ENCODE measurements at regions not wholly inside any gene's neighbourhood (a gene's known extent, or its start where the extent isn't known, plus 50 kb on each side); places are given as distances from the start of the nearest gene placed in this dataset.
"Not testable (repeated sequence)": the region's sequence is repeated elsewhere in the genome, so short reads cannot be mapped to it uniquely, and the experiment has no call there.

DNA sequence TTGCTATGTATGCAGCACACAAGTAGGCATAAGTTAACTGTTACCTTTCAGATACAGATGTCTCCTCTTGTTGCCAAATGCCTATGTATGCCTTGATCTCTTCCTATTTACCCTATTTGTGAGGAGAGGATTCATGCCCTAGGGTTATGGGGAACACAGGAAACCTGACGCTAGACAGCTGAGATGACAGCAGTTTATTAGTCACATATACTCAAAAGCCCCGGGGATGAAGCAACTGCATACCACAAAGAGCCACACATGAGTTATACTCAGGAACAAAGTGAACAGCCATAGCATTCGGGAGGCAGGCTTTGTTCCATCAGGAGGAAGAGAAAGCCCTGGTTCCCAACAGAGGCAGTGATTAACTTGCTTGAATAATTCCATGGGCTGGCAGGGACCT lies 1011.7 kb upstream of the PCDH7 start:
- DNase-seq (ENCODE audit: low read depth in 2 of 2), result no peak

DNA sequence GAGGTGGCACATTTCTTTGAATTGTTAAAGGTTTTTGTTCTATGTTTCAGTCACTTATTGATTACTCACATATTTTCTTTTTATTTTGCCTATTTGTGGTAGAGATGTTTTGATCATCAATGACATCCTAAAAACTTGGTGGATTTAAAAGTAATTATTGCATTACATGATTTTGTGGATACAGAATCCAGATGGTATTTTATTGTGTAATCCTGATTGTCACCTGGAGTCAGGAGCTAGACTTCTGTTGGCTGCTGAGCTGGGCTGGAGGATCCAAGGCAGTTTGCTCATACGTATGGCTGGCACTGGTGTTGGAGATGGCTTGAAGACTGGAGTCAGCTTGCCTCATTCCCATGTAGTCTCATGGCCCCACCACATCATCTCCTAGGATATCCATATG lies 1009.6 kb upstream of the PCDH7 start:
- no peak for DNase-seq (ENCODE audit: low read depth in 2 of 2)

- no peak for DNase-seq (ENCODE audit: low read depth in 2 of 2)
These were observed 1008.9 kb upstream of the PCDH7 start for GRCh38 chr4:29711226-29711625.

- DNase-seq (ENCODE audit: low read depth in 2 of 2), result no peak
These were observed 1002.7 kb upstream of the PCDH7 start for GRCh38 chr4:29717287-29718057.

- DNase-seq (ENCODE audit: low read depth in 2 of 2), result no peak
These were observed 1002.0 kb upstream of the PCDH7 start for GRCh38 chr4:29718136-29718535.

DNA sequence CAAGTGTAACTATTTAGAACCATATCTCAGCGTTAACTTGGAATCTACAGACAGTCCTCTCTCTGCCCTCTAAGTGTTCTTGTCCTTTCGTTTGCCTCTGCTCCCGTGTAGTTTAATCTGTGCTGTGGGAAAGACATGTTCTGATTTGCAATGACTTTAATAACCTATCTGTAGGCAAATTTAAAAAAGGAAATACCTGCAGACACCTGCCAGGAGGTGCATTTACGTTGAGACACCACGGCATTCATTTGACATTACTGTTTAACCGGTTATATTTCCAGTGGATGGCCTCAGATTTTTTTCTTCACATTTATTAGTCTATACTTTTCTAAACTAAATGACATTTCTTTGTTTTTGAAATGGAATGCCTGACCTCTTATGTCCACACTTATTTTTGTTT lies 997.9 kb upstream of the PCDH7 start:
- no peak for DNase-seq (ENCODE audit: low read depth in 2 of 2)

- no peak for DNase-seq (ENCODE audit: low read depth in 2 of 2)
These were observed 993.2 kb upstream of the PCDH7 start for GRCh38 chr4:29726938-29727337.

- DNase-seq (ENCODE audit: low read depth in 2 of 2), result no peak
These were observed 985.6 kb upstream of the PCDH7 start for GRCh38 chr4:29734343-29735213.

DNA sequence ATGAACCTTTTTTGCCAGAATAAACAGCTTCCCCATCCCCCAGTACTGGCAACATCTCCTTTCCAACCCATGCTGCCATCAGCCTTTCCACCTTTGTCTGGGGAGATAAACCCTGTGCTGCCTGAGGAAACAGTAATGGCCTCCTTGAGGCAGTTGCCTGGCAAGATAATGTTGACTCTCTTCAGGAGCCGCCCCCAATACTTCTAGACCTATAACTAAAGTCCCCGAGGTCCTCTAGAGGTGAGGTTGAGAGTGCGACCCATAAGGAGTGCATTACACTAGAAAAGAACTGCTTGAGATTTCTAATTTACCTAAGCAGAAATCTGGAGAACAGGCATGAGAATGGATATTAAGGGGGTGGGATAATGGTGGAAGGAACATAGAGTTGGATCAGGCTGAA lies 963.2 kb upstream of the PCDH7 start:
- DNase-seq (ENCODE audit: low read depth in 2 of 2), result no peak

DNA sequence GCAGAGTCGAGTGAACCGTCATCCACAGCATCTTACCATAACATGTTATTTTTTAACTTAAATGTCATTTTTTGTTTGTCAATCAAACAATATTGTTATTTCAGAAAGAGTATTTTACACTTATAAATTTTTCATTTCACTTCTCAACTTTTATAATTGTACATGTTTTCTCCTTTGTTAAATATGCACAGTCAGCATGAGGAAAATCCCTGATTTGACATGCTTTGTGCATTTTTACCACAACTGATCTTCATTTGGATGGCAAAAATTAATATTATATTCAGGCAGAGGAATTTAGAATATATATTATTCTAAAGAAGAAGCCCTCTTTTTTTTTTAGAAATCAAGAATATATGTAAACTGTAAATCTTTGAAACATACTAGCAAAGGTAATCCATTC lies 958.0 kb upstream of the PCDH7 start:
- no peak for DNase-seq (ENCODE audit: low read depth in 2 of 2)

DNA sequence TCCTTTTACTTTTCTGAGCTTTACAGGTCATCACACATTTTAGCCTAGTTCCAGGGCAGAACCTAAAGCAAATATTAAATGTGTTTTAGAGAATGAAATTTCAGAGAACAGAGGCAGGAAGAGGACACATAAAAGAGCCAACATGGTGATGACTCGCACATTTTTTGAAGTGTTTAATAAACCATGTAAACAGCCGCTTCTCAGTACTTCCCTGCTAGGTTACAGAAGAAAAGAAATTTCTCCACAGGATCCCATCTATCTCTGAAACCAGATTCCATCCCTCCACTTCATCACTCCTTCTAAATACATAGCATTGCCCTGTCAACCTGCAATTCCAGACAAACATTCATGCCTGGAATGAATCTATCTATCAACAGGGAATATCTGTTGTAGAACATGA lies 949.5 kb upstream of the PCDH7 start:
- no peak for DNase-seq (ENCODE audit: low read depth in 2 of 2)

DNA sequence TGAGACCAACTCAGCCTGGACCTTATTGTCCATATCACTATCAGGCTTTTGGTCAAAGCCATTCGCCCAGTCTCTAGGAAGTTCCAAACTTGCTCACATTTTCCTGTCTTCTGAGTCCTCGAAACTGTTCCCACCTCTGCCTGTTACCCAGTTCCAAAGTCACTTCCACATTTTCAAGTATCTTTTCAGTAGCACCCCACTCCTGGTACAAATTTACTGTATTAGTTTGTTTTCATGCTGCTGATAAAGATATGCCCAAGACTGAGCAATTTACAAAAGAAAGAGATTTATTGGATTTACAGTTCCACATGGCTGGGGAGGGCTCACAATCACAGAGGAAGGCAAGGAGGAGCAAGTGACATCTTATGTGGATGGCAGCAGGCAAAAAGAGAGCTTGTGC lies 932.0 kb upstream of the PCDH7 start:
- not testable (repeated sequence) for DNase-seq (ENCODE audit: low read depth in 2 of 2)

- no peak for DNase-seq (ENCODE audit: low read depth in 2 of 2)
These were observed 914.9 kb upstream of the PCDH7 start for GRCh38 chr4:29805245-29805644.

DNA sequence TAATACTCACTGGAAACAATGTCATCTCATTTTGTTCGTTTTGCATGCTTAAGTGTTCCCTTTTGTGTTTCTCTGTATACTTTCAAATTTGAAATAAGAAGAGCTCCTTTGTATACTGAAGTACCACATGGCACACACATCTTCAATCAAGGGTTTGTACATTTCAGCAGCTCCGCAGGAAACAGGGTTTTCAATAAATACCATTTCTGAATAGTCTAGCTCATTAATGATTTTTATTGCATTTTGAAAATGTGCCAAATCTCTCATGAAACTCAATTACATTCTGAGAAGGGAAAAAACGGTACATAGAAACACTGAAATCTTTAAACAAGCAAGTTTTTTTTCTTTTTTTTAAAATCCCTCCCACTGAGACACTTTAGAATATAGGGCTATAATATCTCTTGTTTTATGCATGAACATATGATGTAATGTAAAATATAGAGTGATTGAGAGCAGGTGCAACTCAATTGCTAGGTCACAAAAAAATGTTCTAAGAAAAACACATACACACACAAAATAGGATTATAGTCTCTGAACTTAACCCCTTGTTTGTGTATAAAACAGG lies 914.2 kb upstream of the PCDH7 start:
- DNase-seq (ENCODE audit: low read depth in 2 of 2), result no peak

GRCh38 chr4:29817961-29818360 lies 902.2 kb upstream of the PCDH7 start:
- no peak for DNase-seq (ENCODE audit: low read depth in 2 of 2)

GRCh38 chr4:29829067-29829466 lies 891.1 kb upstream of the PCDH7 start:
- DNase-seq (ENCODE audit: low read depth in 2 of 2), result no peak

DNA sequence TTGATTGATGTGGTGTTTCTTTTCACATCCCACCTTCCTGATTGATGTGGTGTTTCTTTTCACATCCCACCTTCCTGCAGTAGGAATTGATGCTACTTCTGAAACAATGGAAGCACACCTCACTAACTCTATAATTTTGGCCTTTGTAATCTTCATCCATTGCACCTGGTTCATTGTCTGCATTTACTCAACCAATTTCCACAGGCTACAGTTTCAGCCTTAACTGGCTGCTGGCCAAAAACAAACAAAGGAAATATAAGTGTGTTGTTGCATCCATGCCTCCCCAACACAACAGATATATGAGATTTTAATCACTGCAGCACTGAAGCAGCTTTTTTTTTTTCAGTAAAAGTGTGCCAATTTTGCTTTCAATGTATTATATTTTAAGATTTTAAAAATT lies 867.6 kb upstream of the PCDH7 start:
- DNase-seq (ENCODE audit: low read depth in 2 of 2), result no peak

- DNase-seq (ENCODE audit: low read depth in 2 of 2), result no peak
These were observed 866.3 kb upstream of the PCDH7 start for GRCh38 chr4:29853833-29854232.

DNA sequence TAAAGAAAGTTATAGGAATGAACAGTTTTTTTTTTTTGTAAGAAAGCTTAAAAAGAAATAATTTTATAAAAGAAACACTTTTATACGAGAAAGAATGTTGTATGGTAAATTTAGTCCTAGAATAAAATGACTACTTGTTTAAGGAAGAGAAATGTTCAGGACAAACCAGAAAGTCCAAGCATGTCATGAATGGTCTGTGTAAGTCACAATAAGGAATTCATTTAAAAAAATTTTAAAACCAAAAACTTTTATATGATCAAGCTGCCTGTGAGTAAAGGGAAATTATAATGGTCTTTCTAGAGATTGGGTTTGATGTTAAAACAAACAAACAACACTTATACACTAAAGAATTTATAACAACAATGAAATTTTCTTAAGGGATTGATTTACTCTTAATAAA lies 858.9 kb upstream of the PCDH7 start:
- no peak for DNase-seq (ENCODE audit: low read depth in 2 of 2)

DNA sequence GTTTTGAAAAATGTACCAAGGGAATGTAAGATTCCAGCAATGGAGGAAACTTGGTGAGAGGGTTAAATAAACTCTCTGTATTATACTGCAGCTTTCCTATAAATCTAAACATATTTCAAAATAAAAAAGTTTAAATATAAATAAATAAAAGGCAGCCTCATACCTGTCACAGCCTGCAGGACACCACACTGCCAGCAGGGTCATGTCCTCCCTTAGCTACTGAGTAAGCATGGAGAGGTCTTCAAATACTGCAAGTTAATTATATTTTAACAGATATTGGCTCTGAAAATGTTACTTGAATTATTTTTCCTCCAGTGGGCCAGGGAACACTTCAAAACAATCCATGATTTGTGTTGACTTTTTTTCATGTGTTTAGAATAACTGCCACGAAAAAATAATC lies 852.8 kb upstream of the PCDH7 start:
- no peak for DNase-seq (ENCODE audit: low read depth in 2 of 2)

GRCh38 chr4:29900336-29900735 lies 819.8 kb upstream of the PCDH7 start:
- no peak for DNase-seq (ENCODE audit: low read depth in 2 of 2)

- no peak for DNase-seq (ENCODE audit: low read depth in 2 of 2)
These were observed 811.9 kb upstream of the PCDH7 start for GRCh38 chr4:29908276-29908675.

GRCh38 chr4:29927895-29928294 lies 792.3 kb upstream of the PCDH7 start:
- no peak for DNase-seq (ENCODE audit: low read depth in 2 of 2)

All from stimulated activated CD4-positive, alpha-beta T cell treated with anti-CD3 and anti-CD28 coated beads, Interleukin-15, amount 100 ng/mL, for 48 hours (primary cell).